ENCODE measurements at regions not wholly inside any gene's neighbourhood (a gene's known extent, or its start where the extent isn't known, plus 50 kb on each side); places are given as distances from the start of the nearest gene placed in this dataset.

GRCh38 chr11:107177106-107177477 is 158.8 kb upstream of the GUCY1A2 start:
- no peaks in the 10 kb centered on the region for H3K27me3 Mint-ChIP-seq (ENCODE audit: insufficient read depth, unreplicated experiment)
- H3K4me3 ChIP-seq (ENCODE audit: low read depth, low read length), result no peak overlapping the region
- peaks cover 11% of the 10 kb centered on the region for H3K9me3 Mint-ChIP-seq (ENCODE audit: unreplicated experiment)
- no TSS peak for BruUV-seq (replicated peaks)
- no peaks in the 10 kb centered on the region for H3K4me1 Mint-ChIP-seq (ENCODE audit: low read depth, unreplicated experiment)
- CTCF ChIA-PET, result no interaction called here
- H3K27me3 ChIP-seq (replicated peaks; ENCODE audit: control insufficient read depth, insufficient read depth, low read length), result no peaks in the 10 kb centered on the region
- H3K4me3 Mint-ChIP-seq (ENCODE audit: unreplicated experiment), result no peak overlapping the region
- no peaks in the 10 kb centered on the region for H3K36me3 Mint-ChIP-seq (ENCODE audit: insufficient read depth, unreplicated experiment)
- DNase-seq, result no peak
- no peaks in the 10 kb centered on the region for H3K4me1 ChIP-seq
- intact Hi-C loops (cut with micrococcal nuclease; ENCODE audit: unreplicated experiment), result no loop called here
- TF ChIP-seq, protein P1, sequence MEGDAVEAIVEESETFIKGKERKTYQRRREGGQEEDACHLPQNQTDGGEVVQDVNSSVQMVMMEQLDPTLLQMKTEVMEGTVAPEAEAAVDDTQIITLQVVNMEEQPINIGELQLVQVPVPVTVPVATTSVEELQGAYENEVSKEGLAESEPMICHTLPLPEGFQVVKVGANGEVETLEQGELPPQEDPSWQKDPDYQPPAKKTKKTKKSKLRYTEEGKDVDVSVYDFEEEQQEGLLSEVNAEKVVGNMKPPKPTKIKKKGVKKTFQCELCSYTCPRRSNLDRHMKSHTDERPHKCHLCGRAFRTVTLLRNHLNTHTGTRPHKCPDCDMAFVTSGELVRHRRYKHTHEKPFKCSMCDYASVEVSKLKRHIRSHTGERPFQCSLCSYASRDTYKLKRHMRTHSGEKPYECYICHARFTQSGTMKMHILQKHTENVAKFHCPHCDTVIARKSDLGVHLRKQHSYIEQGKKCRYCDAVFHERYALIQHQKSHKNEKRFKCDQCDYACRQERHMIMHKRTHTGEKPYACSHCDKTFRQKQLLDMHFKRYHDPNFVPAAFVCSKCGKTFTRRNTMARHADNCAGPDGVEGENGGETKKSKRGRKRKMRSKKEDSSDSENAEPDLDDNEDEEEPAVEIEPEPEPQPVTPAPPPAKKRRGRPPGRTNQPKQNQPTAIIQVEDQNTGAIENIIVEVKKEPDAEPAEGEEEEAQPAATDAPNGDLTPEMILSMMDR (IDR thresholded peaks at IDR 0.05; ENCODE audit: insufficient read depth in 1 of 2, low read depth in 1 of 2, low read length in 1 of 2, severe bottlenecking in 1 of 2, unreplicated experiment in 1 of 2), result no peak
- H3K36me3 ChIP-seq (ENCODE audit: control insufficient read depth, insufficient read depth, low read length), result no peaks in the 10 kb centered on the region
- POLR2A ChIA-PET, result no interaction called here
- no peaks in the 10 kb centered on the region for H3K9me3 ChIP-seq
- no peak overlapping the region for H3K27ac Mint-ChIP-seq (ENCODE audit: unreplicated experiment)

DNA sequence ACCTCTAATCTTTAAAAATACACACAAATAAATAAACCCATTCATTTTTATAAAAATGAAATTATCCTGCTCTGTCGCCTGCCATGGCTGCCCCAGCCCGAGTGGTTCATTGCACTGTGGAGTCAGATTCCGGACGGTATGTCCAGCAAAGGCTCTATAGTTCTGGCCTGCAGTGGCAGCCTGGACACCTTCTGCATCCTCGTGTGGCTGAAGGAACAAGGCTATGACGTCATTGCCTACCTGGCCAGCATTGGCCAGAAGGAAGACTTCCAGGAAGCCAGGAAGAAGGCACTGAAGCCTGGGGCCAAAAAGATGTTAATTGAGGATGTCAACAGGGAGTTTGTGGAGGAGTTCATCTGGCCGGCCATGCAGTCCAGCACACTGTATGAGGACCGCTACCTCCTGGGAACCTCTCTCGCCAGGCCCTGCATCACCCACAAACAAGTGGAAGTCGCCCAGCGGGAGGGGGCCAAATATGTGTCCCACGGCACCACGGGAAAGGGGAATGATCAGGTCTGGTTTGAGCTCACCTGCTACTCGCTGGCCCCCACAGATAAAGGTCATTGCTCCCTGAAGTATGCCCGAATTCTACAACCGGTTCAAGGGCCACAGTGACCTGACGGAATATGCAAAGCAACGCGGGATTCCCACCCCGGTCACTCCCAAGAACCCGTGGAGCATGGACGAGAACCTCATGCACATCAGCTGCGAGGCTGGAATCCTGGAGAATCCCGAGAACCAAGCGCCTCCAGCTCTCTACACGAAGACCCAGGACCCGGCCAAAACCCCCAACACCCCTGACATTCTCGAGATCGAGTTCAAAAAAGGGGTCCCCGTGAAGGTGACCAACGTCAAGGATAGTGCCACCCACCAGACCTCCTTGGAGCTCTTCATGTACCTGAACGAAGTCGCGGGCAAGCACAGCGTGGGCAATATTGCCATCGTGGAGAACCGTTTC is 158.2 kb upstream of the GUCY1A2 start:
- Histone ChIP-seq H3K36me3 (ENCODE audit: control insufficient read depth, insufficient read depth, low read length) (no peaks in the 10 kb centered on the region), H3K4me1 (no peaks in the 10 kb centered on the region), H3K9me3 (no peaks in the 10 kb centered on the region), H3K27me3 (replicated peaks; ENCODE audit: control insufficient read depth, insufficient read depth, low read length) (no peaks in the 10 kb centered on the region), H3K4me3 (ENCODE audit: low read depth, low read length) (no peak overlapping the region)
- Mint-ChIP-seq H3K36me3 (ENCODE audit: insufficient read depth, unreplicated experiment) (no peaks in the 10 kb centered on the region), H3K27me3 (ENCODE audit: insufficient read depth, unreplicated experiment) (no peaks in the 10 kb centered on the region), H3K4me1 (ENCODE audit: low read depth, unreplicated experiment) (no peaks in the 10 kb centered on the region), H3K27ac (ENCODE audit: unreplicated experiment) (no peak overlapping the region), H3K4me3 (ENCODE audit: unreplicated experiment) (no peak overlapping the region), H3K9me3 (ENCODE audit: unreplicated experiment) (peaks cover 11% of the 10 kb centered on the region)
- intact Hi-C loops (cut with micrococcal nuclease; ENCODE audit: unreplicated experiment), result no loop called here
- ChIA-PET POLR2A (no interaction called here), CTCF (no interaction called here)
- no peak for DNase-seq
- TF ChIP-seq, protein P1 (IDR thresholded peaks at IDR 0.05; ENCODE audit: insufficient read depth in 1 of 2, low read depth in 1 of 2, low read length in 1 of 2, severe bottlenecking in 1 of 2, unreplicated experiment in 1 of 2), result no peak
- BruUV-seq (replicated peaks), result no TSS peak

GRCh38 chr11:107174856-107175255 is 156.6 kb upstream of the GUCY1A2 start:
- DNase-seq, result no peak
- Histone ChIP-seq H3K36me3 (ENCODE audit: control insufficient read depth, insufficient read depth, low read length) (no peaks in the 10 kb centered on the region), H3K9me3 (peaks cover 6% of the 10 kb centered on the region; the same call in 1 of the 2 replicates), H3K4me3 (ENCODE audit: low read depth, low read length) (no peak overlapping the region), H3K27me3 (replicated peaks; ENCODE audit: control insufficient read depth, insufficient read depth, low read length) (no peaks in the 10 kb centered on the region), H3K4me1 (no peaks in the 10 kb centered on the region)
- H3K4me3 Mint-ChIP-seq (ENCODE audit: unreplicated experiment), result no peak overlapping the region
- H3K9me3 Mint-ChIP-seq (ENCODE audit: unreplicated experiment), result peaks cover 11% of the 10 kb centered on the region
- BruUV-seq (replicated peaks), result no TSS peak
- no peaks in the 10 kb centered on the region for H3K36me3 Mint-ChIP-seq (ENCODE audit: insufficient read depth, unreplicated experiment)
- H3K27ac Mint-ChIP-seq (ENCODE audit: unreplicated experiment), result no peak overlapping the region
- no peaks in the 10 kb centered on the region for H3K27me3 Mint-ChIP-seq (ENCODE audit: insufficient read depth, unreplicated experiment)
- POLR2A ChIA-PET, result no interaction called here
- no peaks in the 10 kb centered on the region for H3K4me1 Mint-ChIP-seq (ENCODE audit: low read depth, unreplicated experiment)
- intact Hi-C loops (cut with micrococcal nuclease; ENCODE audit: unreplicated experiment), result no loop called here
- TF ChIP-seq, protein P1 (IDR thresholded peaks at IDR 0.05; ENCODE audit: insufficient read depth in 1 of 2, low read depth in 1 of 2, low read length in 1 of 2, severe bottlenecking in 1 of 2, unreplicated experiment in 1 of 2), result no peak
- CTCF ChIA-PET, result no interaction called here

Measured in Caco-2 (cell line).